ENCODE measurements at regions not wholly inside any gene's neighbourhood (a gene's known extent, or its start where the extent isn't known, plus 50 kb on each side); places are given as distances from the start of the nearest gene placed in this dataset.

- no peak for TF ChIP-seq POLR2AphosphoS5 (IDR thresholded peaks at IDR 0.05; ENCODE audit: low read depth)
- TF ChIP-seq CTCF (IDR thresholded peaks at IDR 0.05; ENCODE audit: insufficient read depth, low read length): no peak
- no peak for TF ChIP-seq GABPA (IDR thresholded peaks at IDR 0.05; ENCODE audit: low read depth)
- no peak for TF ChIP-seq REST (IDR thresholded peaks at IDR 0.05; ENCODE audit: insufficient replicate concordance, low read depth)
- no peak for TF ChIP-seq SPI1 (IDR thresholded peaks at IDR 0.05; ENCODE audit: borderline replicate concordance, low read depth)
These were observed 178.2 kb upstream of the GOLIM4 start for GRCh38 chr3:168273917-168274316.

Measured in HL-60 (cell line).